Ovary (tissue), 7 donors: ENCODE measurements at regions not wholly inside any gene's neighbourhood (a gene's known extent, or its start where the extent isn't known, plus 50 kb on each side); places are given as distances from the start of the nearest gene placed in this dataset.

Experiments used
- DNase-seq, 5 donors: peaks; one replicate each; pipeline ENCODE4 v3.0.0-alpha.2; 2019 to 2020
- H3K27ac ChIP-seq, 2 donors: fragments of 200-600 bp; one replicate each; pipeline versions ENCODE4 v1.5.1 to v1.8.0; 2019 to 2022
- H3K27me3 ChIP-seq: fragments of 200-600 bp; one replicate; pipeline ENCODE4 v1.8.0; 2022
- H3K36me3 ChIP-seq: fragments of 200-600 bp; sonication (generic); one replicate; pipeline ENCODE4 v1.5.1; 2019
- H3K4me1 ChIP-seq: one replicate; pipeline ENCODE4 v1.8.1; 2013; ENCODE audit warnings: mild to moderate bottlenecking, moderate library complexity; ENCODE audit not compliant: insufficient read depth
- H3K4me3 ChIP-seq: fragments of 200-600 bp; sonication (generic); one replicate; pipeline ENCODE4 v1.5.1; 2017
- H3K9me3 ChIP-seq, 2 donors: fragments of 200-600 bp in 1 of 2; sonication (generic) in 1 of 2; one replicate each; pipeline versions ENCODE4 v1.5.1 to v1.8.1; 2013 to 2019; ENCODE audit warnings: mild to moderate bottlenecking in 1 of 2, moderate library complexity in 1 of 2
- CTCF ChIP-seq, 3 donors: fragments of 450-650 bp in 2 of 3; fragments of 200-600 bp in 1 of 3; IDR thresholded peaks; one replicate each; pipeline versions ENCODE4 v1.5.1 to v1.8.0; 2016 to 2022; ENCODE audit warnings: antibody characterized with exemption in 3 of 3, mild to moderate bottlenecking in 1 of 3
- EP300 ChIP-seq: sonication (generic); formaldehyde crosslinking; IDR thresholded peaks from one replicate; pipeline ENCODE4 v1.6.1; 2017; ENCODE audit warnings: antibody characterized with exemption
- POLR2A ChIP-seq: fragments of 450-650 bp; IDR thresholded peaks from one replicate; pipeline ENCODE4 v1.6.1; 2017; ENCODE audit warnings: antibody characterized with exemption, mild to moderate bottlenecking, moderate library complexity
- WGBS, 3 donors: extraction: QIAGEN DNeasy Blood & Tissue Kit in 1 of 3; methylation state at CpG; one replicate each; pipeline versions ENCODE4 v1.1.5 to v1.1.7; 2013 to 2017; 5-methylcytosine and 5-hydroxymethylcytosine counted together
- intact Hi-C, 4 donors: fragments of 100-400 bp; cut with DNase I; formaldehyde crosslinking; loops; one replicate each; pipeline versions ENCODE4 v1.11.0 to v1.15.1; 2022 to 2023
- donor health status: DM: no; HTN: no; CAD: no; lungs with moderate emphysema.
- donor health status: DM: no; HTN: no; CAD: no.
- donor health status: Bipolar disorder and iron deficiency.
- donor health status: DM: no; HTN: no; CAD: no.
- donor health status: DM: yes; HTN: yes; CAD: no.

- Histone ChIP-seq H3K36me3 (no peaks in the 10 kb centered on the region), H3K27me3 (no peaks in the 10 kb centered on the region), H3K4me3 (no peak overlapping the region), H3K9me3 (no peaks in the 10 kb centered on the region), H3K27ac (no peak overlapping the region), H3K4me1 (no peaks in the 10 kb centered on the region)
- 80 to 95% (median 90%) methylated on average over 2 of the region's 2 CpGs for WGBS, 3 donors
- TF ChIP-seq POLR2A: no peak
- intact Hi-C loops: no loop called here
- no peak for DNase-seq
These were observed 269.2 kb upstream of the CNTN3 start for GRCh38 chr3:74883690-74884089.

- WGBS, 3 donors: 74 to 92% (median 85%) methylated on average over 1 of the region's 1 CpG
- no peaks in the 10 kb centered on the region for H3K36me3 ChIP-seq
- H3K9me3 ChIP-seq: no peaks in the 10 kb centered on the region
- H3K4me3 ChIP-seq: no peak overlapping the region
- no peaks in the 10 kb centered on the region for H3K27me3 ChIP-seq
- intact Hi-C loops: no loop called here
- DNase-seq: no peak
- no peak overlapping the region for H3K27ac ChIP-seq
- TF ChIP-seq CTCF (IDR thresholded peaks at IDR 0.05): no peak
- TF ChIP-seq EP300: no peak
- no peak for TF ChIP-seq POLR2A
- H3K4me1 ChIP-seq: no peaks in the 10 kb centered on the region
These were observed 268.8 kb upstream of the CNTN3 start for GRCh38 chr3:74883222-74883621.

GRCh38 chr3:74880237-74880636, 265.8 kb upstream of the CNTN3 start:
- TF ChIP-seq POLR2A (no peak), EP300 (no peak)
- Histone ChIP-seq H3K4me1 (no peaks in the 10 kb centered on the region), H3K4me3 (no peak overlapping the region), H3K9me3 (no peaks in the 10 kb centered on the region), H3K36me3 (no peaks in the 10 kb centered on the region), H3K27me3 (no peaks in the 10 kb centered on the region), H3K27ac (no peak overlapping the region)
- DNase-seq: no peak
- WGBS, 3 donors: 0 to 5% (median 3%) methylated on average over 1 of the region's 1 CpG
- intact Hi-C loops: no loop called here

- WGBS, 3 donors: 76 to 86% (median 81%) methylated on average over 1 of the region's 1 CpG
- H3K27ac ChIP-seq: no peak overlapping the region
These were observed 252.0 kb upstream of the CNTN3 start for GRCh38 chr3:74866357-74867030.

DNA sequence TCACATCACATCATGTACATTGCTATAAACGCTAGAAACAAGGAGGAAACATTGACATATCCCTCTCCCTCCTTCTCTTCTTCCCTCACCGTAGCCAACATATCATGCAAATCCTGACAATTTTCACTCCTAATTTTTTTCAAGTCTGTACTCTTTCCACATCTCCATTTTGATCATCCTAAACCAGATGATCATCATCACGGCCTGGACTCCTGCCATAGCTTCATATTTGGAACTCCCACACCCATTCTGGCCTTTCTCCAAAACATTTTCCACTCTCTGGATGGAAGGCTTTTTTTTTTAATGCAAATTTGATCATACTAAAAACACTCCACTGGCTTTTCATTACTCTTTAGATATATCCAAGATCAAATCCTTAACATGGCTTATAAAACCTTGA, 248.0 kb upstream of the CNTN3 start:
- TF ChIP-seq POLR2A (no peak), EP300 (no peak), CTCF (IDR thresholded peaks at IDR 0.05) (no peak)
- H3K9me3 ChIP-seq: no peaks in the 10 kb centered on the region
- intact Hi-C loops: no loop called here
- H3K27me3 ChIP-seq: no peaks in the 10 kb centered on the region
- no peak overlapping the region for H3K4me3 ChIP-seq
- no peaks in the 10 kb centered on the region for H3K36me3 ChIP-seq
- no peaks in the 10 kb centered on the region for H3K4me1 ChIP-seq
- no peak for DNase-seq
- H3K27ac ChIP-seq: no peak overlapping the region
- 27 to 32% (median 31%) methylated on average over 3 of the region's 3 CpGs for WGBS, 3 donors

More at GRCh38 chr3:74866357-74867030, 252.0 kb upstream of the CNTN3 start:
- no peak for DNase-seq
- intact Hi-C loops: no loop called here
- TF ChIP-seq POLR2A (no peak), CTCF (IDR thresholded peaks at IDR 0.05) (no peak), EP300 (no peak)
- Histone ChIP-seq H3K27me3 (no peaks in the 10 kb centered on the region), H3K36me3 (no peaks in the 10 kb centered on the region), H3K4me3 (no peak overlapping the region), H3K9me3 (no peaks in the 10 kb centered on the region), H3K4me1 (no peaks in the 10 kb centered on the region)
